GM04503 (cell line): ENCODE measurements at regions not wholly inside any gene's neighbourhood (a gene's known extent, or its start where the extent isn't known, plus 50 kb on each side); places are given as distances from the start of the nearest gene placed in this dataset.
"Not testable (repeated sequence)": the region's sequence is repeated elsewhere in the genome, so short reads cannot be mapped to it uniquely, and the experiment has no call there.

Experiments used
- DNase-seq: peaks from one replicate; pipeline ENCODE4 v3.0.0-alpha.2; 2012; ENCODE audit warnings: low read depth

DNA sequence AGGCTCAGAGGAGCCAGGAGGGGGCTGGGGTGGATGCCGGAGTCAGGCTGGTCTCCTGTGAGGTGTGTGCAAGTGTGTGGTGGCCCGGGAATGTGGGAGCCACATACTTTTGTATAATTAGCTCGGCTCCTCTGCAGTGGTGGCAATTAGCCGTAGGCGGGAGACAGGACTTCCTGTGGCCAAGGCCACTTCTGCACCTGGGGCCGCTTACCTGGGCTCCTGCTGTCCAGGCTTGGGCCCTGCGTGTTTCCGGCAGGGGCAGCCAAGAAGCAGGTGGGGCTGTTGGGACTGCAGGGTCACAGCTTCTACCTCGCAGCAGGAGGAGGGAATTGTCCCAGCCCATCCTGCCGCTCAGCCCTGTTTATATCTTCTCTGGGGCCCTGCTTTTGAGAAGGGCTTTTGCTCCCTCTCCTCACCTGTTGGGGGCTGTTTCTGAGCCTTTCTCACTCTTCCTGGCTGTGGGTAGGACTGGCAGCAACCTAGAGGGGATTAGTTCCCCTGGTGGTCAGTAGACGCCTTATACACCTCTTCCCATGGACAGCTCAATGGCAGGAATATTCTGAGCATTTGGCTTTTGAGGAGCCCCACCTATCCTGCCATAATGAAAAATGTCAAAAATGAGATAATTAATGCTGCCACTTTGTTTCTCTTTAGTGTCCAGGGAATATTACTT is 145.4 kb upstream of the PITX1 start:
- DNase-seq: no peak

DNA sequence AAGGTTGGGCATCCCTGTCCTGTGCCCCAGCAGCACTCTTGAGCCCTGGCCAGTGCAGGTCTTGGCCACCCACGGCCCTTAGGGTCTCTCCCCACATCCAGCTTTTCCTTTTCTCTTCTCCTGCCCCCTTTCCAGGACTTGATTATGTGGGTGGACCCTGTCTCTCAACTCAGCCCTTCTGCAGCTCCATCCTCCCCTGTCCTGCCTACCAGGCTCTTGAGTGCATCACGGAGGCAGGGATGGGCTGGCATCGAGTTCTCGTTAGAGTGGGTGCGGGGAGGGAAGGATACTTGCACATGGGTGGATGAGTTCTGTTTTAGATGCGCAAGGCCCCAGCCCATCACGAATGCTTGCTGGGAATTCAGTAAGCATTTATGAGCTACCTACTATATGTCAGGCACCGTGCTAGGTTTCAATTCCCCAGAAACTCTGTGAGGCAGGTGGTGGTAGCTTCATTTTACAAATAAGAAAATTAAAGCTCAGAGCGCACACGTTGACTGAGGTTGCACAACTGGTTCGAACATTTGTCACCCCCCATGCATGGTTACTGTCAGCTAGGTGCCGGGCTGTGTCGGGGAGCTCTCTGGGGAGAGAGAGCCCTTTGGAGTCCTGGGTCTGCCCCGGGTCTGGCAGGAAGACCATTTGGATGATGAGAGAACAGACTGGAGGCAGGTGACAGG is 144.6 kb upstream of the PITX1 start:
- no peak for DNase-seq

GRCh38 chr5:135177591-135177990 is 143.6 kb upstream of the PITX1 start:
- no peak for DNase-seq

DNA sequence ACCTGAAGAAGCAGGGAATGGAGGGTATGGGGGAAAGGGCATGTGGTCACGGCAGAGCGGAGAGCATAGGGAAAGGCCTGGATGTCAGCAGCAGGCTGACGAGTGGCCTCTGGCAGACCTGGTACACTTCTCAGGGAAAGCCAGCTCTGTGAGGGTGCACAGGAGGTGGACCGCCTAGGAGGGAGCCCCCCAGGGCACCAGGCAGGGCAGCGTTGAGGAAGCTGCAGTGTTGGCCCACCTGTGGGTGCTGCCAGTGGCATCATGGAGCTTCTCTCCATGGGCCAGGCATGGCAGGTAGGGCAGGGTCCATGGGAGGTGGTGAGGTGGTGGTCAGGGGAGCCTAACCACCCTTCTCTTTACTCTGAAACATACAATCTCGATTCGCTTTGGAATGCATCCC is 143.0 kb upstream of the PITX1 start:
- DNase-seq: no peak

DNA sequence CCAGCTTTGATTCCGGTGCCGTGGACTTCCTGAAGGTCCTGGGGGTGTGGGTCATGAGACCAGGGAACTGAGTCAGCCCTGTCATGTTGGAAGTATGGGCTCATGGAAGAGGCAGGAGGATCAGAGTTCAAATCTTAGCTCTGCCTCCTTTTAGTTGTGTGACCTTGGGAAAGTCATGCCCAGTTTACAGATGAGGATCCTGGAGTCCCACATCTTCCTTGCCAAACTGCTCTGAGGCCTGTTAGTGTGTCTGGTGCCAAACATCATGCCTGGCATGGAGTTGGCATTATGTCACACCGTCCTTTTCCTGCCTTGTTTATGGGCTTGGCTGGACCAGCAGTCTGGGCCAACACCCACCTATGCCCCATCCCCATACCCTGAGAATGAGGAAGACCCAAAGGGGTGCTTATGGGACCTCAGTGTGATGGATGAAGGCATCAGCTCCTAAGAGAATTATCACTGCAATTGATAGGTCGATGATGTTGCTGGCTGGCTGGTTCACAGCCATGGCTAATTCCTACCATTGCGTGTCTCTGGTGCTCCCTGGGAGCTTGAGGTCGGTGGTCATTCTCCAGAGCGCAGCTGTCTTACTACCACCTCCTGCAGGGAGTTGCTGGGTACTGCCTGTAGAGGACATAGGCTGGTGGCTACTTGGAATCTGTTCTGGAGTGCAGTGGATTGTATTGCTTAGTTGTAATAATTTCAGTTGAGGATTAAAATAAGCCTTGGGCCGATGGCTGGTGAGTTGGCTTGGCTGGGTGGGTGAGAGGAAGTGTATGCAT is 140.5 kb upstream of the PITX1 start:
- DNase-seq: no peak

- DNase-seq: no peak
Measured at GRCh38 chr5:135173662-135174290, 139.7 kb upstream of the PITX1 start.

GRCh38 chr5:135172718-135173117 is 138.7 kb upstream of the PITX1 start:
- DNase-seq: no peak

- no peak for DNase-seq
Measured at GRCh38 chr5:135171336-135171735, 137.3 kb upstream of the PITX1 start.

DNA sequence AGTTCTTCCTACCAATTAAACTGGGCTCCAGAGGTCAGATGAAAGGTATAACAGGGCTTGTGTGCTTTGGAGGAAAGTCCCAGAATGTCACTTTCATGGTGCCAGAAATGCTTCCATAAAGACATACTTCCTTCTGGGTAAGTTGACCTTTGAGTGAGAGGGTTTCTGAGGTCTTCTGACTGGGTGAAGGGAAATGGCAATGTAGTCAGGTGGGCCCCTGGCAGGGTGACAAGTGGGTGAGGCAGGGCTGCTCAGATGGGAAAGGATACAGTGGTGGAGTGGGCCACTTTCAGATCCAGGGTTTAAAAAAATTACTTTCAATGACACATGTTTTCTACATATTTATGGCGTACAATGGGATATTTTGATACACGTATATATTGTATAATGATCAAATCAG is 136.5 kb upstream of the PITX1 start:
- no peak for DNase-seq

GRCh38 chr5:135169753-135170152 is 135.7 kb upstream of the PITX1 start:
- DNase-seq: no peak

DNA sequence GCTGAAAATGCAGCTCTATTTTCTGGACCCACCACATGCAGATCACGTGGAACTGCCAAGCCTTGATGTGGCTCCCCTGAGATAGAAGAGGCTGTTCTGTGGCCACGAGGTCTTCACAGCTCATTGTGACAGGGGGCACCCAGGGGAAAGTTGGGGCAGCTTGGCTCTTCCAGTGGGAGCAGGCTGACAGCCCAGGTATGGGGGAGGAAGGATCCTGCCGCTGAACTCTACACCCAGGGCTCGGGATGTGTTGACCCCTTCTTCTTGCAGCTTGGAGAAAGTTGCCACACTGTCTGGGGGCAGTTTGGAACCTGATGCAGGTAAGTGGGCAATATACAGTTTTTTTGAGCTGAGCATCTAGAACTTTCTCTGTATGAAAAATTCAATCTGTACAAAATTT is 133.6 kb upstream of the PITX1 start:
- no peak for DNase-seq

DNA sequence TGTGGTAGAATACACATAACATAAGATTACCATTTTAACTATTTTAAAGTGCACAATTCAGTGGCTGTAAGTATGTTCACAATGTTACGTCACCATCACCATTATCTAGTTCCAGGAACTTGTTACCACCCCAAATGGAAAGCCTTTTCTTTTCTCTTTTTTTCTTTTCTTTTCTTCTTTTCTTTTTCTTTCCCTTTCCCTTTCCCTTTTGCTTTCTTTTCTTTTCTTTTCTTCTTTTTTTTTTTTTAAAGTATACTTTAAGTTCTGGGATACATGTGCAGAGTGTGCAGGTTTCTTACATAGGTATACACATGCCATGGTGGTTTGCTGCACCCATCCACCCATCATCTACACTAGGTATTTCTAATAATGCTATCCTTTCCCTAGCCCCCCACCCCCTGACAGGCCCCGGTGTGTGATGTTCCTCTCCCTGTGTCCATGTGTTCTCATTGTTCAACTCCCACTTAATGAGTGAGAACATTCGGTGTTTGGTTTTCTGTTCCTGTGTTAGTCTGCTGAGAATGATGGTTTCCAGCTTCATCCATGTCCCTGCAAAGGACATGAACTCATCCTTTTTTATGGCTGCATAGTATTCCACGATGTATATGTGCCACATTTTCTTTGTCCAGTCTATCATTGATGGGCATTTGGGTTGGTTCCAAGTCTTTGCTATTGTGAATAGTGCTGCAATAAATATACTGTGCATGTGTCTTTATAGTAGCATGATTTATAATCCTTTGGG is 131.0 kb upstream of the PITX1 start:
- not testable (repeated sequence) for DNase-seq

- DNase-seq: no peak
Measured at GRCh38 chr5:135163964-135164363, 129.9 kb upstream of the PITX1 start.

GRCh38 chr5:135163391-135163790 is 129.4 kb upstream of the PITX1 start:
- DNase-seq: no peak

- DNase-seq: no peak
Measured at GRCh38 chr5:135162661-135163265, 128.7 kb upstream of the PITX1 start.

GRCh38 chr5:135161221-135161620 is 127.2 kb upstream of the PITX1 start:
- DNase-seq: no peak

GRCh38 chr5:135160036-135160675 is 126.1 kb upstream of the PITX1 start:
- DNase-seq: no peak

GRCh38 chr5:135159626-135160025 is 125.6 kb upstream of the PITX1 start:
- no peak for DNase-seq

- no peak for DNase-seq
Measured at GRCh38 chr5:135158982-135159381, 125.0 kb upstream of the PITX1 start.

DNA sequence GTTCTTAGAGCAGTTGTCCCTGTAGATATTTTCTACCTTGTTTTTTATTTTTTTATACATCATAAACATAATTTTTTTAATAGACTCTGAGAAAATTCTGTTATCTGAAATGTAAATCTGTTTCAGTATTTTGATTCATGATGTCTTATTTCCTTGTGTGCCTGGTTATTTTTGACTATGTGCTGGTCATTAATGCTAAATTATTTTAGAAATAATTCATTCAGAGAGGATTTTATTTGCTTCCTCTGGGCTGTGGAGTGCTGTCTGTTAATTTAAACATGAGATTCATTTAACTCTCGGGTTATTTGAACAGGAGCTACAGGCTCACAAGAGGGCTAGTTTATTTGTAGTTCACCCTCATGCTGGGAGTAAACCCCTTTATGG is 124.3 kb upstream of the PITX1 start:
- DNase-seq: no peak
